HG02642 (cell line): ENCODE measurements at regions not wholly inside any gene's neighbourhood (a gene's known extent, or its start where the extent isn't known, plus 50 kb on each side); places are given as distances from the start of the nearest gene placed in this dataset.
"Not testable (repeated sequence)": the region's sequence is repeated elsewhere in the genome, so short reads cannot be mapped to it uniquely, and the experiment has no call there.

ENCODE experiments used
- ATAC-seq: cut with Tn5 transposase; IDR thresholded peaks from one replicate; pipeline ENCODE4 v1.9.1; 2021; ENCODE audit warnings: mild to moderate bottlenecking; ENCODE audit not compliant: unreplicated experiment, poor library complexity

GRCh38 chr4:159410076-159410777 lies 307.3 kb downstream of the RAPGEF2 start:
- no peak for ATAC-seq

- no peak for ATAC-seq
These were observed 308.0 kb downstream of the RAPGEF2 start for GRCh38 chr4:159410891-159411290.

GRCh38 chr4:159413306-159413943 lies 310.5 kb downstream of the RAPGEF2 start:
- no peak for ATAC-seq

GRCh38 chr4:159414305-159414704 lies 311.4 kb downstream of the RAPGEF2 start:
- no peak for ATAC-seq

GRCh38 chr4:159416073-159416472 lies 313.2 kb downstream of the RAPGEF2 start:
- no peak for ATAC-seq

- no peak for ATAC-seq
These were observed 314.1 kb downstream of the RAPGEF2 start for GRCh38 chr4:159416996-159417395.

GRCh38 chr4:159420162-159421057 lies 317.5 kb downstream of the RAPGEF2 start:
- ATAC-seq = no peak

GRCh38 chr4:159421058-159421419 lies 318.2 kb downstream of the RAPGEF2 start:
- not testable (repeated sequence) for ATAC-seq

- no peak for ATAC-seq
These were observed 319.1 kb downstream of the RAPGEF2 start for GRCh38 chr4:159422019-159422418.

GRCh38 chr4:159422626-159423025 lies 319.7 kb downstream of the RAPGEF2 start:
- no peak for ATAC-seq

GRCh38 chr4:159425737-159426305 lies 322.9 kb downstream of the RAPGEF2 start:
- no peak for ATAC-seq

GRCh38 chr4:159428293-159428692 lies 325.4 kb downstream of the RAPGEF2 start:
- no peak for ATAC-seq

GRCh38 chr4:159428975-159429692 lies 326.3 kb downstream of the RAPGEF2 start:
- no peak for ATAC-seq

GRCh38 chr4:159429693-159430035 lies 326.8 kb downstream of the RAPGEF2 start:
- ATAC-seq = no peak

- ATAC-seq = no peak
These were observed 328.0 kb downstream of the RAPGEF2 start for GRCh38 chr4:159430896-159431295.

- ATAC-seq = no peak
These were observed 329.6 kb downstream of the RAPGEF2 start for GRCh38 chr4:159432436-159432835.

GRCh38 chr4:159433337-159433736 lies 330.5 kb downstream of the RAPGEF2 start:
- no peak for ATAC-seq

GRCh38 chr4:159434114-159434870 lies 331.4 kb downstream of the RAPGEF2 start:
- ATAC-seq = no peak

GRCh38 chr4:159434871-159435241 lies 332.0 kb downstream of the RAPGEF2 start:
- ATAC-seq = no peak
